NCI-H2196 treated with DMSO at 0.1 percent for 48 hours (cell line): ENCODE measurements at regions not wholly inside any gene's neighbourhood (a gene's known extent, or its start where the extent isn't known, plus 50 kb on each side); places are given as distances from the start of the nearest gene placed in this dataset.
"Not testable (repeated sequence)": the region's sequence is repeated elsewhere in the genome, so short reads cannot be mapped to it uniquely, and the experiment has no call there.

ENCODE experiments used
- DNase-seq: peaks from one replicate; lab custom pipeline; 2025; ENCODE audit not compliant: unreplicated experiment; lab: John Stamatoyannopoulos, UW

DNA sequence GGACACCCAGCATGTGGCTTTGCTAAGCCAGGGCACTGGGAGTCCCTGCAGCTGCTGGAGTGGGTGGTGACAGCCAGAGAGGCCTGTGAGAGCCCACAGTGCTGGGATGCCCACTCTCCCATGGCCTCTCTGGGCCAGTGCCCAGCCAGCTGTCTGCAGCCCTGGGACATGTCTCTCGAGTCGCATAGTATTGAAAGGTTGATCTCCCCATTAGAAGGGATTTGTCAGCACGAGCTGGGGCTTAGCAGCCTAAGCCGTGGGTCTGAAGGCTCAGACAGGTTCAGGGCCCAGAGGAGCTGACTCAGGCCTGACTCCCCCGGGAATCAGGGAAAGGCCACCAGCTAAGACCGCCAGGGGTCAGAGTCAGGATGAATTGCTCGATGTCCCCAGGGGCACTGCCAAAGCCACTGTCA is 53.5 kb downstream of the FOXD2 start:
- DNase-seq: no peak

DNA sequence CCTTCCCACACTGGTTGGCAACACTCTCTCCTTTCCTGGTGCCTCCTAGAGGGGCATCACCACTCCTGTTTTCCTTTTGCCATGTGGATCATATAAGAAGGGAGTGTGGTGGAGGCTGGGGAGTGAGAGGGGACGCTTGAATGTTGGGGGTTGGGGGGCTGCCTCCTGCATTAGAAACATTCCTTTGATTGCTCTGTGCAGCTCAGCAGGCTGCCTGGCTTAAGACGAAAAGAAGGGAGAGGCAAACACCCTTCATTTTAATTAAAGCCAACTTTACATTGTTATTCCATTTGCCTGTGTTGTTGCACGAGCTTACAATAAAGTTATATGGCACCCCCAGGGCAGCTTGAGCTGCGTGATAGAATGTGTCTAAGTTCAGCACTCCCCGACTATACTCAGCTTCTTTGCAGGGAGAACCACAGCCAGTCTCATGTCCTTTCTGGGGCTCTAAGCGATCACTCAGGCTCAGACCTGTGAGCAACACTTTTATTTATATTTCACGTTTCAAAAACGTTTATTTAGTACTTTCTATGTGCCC is 57.4 kb downstream of the FOXD2 start:
- no peak for DNase-seq

DNA sequence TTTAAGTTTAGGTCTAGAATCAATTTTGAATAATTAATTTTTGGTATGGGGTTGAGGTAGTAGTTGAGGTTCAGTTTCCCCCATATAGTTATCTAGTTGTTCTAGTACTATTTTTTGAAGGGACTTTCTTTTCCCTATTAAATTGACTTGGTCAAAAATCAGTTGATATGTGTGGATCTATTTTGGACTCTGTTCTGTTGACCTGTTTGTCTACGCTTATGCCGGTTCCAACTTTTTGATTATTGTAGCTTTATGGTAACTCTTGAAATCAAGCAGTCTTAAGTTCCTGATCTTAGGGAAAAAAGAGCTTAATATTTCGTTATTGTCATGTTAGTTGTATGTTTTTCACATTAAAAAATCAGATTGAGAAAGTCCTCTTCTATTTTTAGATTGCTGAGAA is 60.7 kb downstream of the FOXD2 start:
- DNase-seq: no peak

DNA sequence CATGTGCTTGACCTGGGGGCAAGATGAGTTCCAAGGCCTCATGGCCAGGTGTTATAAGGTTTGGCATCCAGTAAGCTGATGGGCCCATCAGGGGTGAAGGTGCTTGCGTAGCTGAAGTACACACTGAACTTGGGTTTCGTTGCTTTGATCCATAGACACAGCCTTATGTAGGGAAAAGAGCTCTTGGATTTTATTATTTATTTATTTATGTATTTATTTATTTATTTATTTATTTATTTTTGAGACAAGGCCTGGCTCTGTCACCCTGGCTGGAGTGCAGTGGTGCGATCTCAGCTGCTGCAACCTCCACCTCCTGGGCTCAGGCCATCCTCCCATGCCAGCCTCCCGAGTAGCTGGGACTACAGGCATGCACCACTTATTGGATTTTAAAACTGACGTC is 63.2 kb downstream of the FOXD2 start:
- DNase-seq: no peak

DNA sequence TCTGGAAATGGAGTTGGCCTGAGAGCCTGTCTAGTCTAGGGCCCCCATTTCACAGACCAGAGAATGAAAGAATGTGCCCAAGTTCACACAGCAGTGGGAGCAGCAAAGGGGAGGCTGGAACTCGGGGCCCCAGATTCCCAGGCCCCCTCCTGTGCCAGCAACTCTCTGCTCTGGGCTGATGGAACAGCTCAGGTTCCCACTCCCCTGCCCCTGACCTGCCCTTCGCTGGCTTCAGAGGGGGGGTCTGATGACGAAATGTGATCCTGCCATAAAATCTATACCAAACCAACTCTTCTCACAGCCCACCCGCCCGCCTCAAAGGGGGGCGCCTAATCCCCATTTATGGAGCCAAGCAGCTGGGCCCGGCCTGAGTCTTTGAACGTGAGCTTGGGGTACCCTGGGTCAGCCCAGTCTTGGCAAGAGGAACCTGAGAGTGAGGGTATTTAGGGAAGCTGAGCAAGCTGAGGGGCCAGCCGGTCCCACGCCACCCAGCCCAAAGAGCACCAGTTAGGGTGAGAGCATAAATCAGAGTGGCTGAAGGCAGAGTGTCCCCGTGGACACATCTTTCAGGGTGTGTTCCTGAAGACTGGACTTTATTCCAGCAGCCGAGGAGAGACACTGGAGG is 65.0 kb downstream of the FOXD2 start:
- DNase-seq: no peak

DNA sequence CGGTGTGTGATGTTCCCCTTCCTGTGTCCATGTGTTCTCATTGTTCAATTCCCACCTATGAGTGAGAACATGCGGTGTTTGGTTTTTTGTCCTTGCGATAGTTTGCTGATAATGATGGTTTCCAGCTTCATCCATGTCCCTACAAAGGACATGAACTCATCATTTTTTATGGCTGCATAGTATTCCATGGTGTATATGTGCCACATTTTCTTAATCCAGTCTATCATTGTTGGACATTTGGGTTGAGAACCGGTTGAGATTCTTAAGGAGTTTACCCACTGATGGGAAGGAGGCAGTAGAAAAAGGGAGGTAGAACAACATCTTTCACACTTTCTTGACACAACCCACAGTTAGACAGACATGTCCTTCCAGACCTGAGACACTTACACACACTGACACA is 67.0 kb downstream of the FOXD2 start:
- DNase-seq: not testable (repeated sequence)

DNA sequence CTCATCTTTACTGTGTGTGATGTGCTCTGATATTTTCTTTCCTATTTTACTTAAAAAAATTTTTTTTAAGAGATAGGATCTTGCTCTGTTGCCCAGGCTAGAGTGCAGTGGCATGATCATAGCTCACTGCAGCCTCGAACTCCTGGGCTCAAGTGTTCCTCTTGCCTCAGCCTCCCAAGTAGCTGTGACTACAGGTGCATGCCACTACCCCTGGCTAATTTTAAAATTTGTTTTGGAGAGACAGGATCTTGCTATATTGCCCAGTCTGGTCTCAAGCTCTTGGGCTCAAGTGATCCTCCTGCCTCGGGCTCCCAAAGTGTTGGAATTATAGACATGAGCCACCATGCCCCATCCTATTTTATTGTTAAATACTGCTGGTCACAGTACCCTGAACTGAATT is 67.4 kb downstream of the FOXD2 start:
- DNase-seq: no peak

DNA sequence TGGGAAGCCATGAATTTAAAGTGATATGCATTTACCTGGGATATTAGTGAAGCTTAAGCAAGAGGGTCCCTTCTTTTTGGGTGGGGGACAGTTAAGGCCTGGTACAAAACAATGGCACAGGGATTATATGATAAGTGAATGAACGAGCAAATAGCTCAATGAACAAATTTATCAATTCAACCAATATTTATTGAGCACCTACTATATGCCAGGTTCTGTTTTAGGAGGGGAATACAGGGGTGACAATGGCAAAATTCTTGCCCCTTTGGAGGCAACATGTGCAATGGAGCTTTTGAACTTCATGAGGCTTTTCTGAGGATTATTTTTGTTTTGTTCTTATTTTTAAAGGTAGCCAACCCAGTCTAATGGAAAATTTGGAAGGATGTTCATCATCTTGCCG is 68.2 kb downstream of the FOXD2 start:
- no peak for DNase-seq

DNA sequence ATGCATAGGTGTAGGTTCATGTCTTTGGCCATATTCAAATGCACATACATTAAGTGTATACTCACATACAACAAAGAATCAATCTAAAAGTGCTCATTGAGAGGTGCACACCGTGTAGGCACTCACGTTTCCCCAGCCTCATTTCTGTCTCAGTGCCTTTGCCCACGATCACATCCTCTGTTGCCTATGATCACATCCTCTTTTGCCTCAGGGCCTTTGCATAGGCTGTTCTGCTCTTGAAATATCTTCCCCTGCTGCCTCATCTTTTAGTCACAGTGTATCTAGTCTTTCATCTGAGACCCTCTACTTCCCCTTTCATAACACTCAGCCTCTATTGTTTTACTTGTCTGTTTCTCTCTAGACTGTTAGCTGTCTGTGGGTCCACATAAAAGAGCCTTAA is 69.3 kb downstream of the FOXD2 start:
- no peak for DNase-seq

DNA sequence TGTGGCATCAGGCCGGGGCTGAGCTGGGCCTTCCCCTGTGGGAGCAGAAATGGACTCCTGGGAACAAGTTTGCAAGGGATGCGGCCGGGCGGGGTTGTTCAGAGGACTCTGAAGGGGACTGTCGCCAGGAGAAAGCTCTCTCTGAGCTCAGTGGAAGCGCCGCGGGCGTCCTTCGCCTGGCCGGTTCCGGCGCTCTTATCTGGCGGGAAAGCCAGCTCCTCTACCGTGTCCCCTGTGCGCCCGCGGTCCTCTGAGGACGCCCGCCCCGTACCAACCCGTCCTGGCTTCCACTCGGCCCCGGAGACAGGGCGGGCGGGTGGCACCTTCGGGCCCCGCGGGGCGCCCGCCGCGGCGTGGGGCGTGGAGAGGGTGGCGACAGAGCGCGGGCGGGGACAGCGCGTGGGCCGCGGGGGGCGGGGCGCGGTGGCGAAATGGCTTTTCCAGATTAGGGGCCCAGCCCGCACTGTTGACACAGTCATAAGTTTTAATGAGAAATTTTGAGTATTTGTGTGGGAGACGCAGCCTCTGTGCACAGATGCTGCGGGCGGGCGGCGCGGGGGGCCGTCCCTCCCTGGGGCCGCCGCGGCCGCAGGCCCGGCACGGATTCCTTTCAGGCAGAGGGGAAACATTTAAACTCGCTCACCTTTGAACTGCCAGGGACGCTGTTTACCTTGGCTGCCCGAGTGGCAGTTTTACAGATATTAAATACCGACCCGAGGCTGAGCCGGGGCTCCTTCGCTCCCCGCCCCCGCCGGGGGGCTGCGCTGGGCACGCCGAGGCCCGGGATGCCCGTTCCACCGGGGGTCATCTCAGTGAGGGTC is 70.2 kb downstream of the FOXD2 start:
- no peak for DNase-seq

DNA sequence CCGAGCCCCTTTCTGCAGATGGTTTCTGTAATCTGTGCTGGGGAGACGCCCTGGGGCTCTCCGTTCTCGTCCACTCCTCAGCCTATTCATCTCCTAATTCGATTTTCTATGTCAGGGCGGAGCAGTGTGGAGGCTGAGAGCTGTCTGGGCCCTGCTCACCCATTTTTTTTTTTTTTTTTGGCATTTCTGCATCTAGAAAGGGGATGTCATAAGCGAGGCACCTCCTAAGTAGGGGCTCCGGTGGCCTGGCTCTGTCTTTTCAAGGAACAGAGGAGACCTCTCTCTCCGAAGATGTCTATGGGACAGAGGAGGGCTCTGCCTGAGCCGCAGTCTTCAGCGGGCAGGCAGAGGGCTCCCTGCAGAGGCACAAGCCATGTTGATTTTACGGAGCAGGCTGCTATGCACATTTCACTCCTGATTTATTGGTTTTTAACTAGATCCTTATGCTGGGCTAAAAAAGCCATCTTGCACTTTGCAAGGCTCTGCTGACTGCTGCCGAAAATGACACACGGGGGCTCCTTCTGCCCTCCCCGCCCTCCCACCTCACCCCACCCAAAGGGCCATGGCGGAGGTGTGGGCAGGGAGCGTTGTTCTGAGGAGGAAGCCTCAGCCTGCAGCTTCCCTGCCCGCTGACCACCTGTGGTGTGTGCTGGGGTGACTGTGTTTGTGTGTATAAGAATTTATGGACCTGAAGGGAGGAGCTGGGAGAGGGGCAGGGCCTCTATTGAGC is 71.0 kb downstream of the FOXD2 start:
- DNase-seq: no peak

DNA sequence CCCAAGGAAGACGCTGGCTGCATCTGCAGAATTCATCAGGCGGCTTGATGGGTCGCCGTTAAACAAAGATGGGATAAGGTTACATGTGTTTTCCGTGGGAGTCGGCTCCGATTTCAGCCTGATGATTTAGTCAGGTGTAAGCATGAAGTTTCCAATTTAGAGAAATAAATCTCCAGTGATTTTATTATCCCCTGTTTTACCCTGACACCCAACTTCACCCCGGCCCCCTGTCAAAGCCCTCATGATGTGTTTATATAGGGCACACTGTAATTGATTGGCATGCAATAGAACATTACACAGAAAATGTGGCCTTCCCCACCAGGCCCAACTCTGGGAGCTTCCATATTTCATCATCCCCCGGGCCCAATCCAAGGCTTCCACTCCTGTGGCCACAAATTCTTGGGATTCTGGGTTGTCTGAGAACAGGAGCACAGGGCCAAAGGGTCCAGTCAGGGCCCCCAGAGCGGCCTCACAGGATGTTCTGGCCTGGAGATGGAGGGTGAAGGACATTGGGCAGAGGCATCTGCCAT is 72.5 kb downstream of the FOXD2 start:
- no peak for DNase-seq

DNA sequence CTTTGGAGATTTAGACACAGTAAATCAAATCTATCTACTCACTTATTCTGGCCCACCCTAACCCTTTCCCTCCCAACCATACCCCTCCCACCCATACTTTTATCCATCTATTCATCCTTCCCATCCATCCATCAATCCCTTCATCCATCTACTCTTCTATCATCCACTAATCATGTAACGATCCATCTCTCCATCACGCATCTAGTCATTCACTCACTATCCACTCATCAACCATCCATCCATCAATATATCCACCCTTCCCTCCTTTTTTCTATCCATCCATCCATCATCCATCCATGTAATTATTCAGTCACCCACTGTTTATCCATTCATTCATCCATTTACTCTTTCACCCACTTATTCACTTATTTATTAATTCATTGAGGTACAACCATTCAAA is 74.0 kb downstream of the FOXD2 start:
- no peak for DNase-seq

DNA sequence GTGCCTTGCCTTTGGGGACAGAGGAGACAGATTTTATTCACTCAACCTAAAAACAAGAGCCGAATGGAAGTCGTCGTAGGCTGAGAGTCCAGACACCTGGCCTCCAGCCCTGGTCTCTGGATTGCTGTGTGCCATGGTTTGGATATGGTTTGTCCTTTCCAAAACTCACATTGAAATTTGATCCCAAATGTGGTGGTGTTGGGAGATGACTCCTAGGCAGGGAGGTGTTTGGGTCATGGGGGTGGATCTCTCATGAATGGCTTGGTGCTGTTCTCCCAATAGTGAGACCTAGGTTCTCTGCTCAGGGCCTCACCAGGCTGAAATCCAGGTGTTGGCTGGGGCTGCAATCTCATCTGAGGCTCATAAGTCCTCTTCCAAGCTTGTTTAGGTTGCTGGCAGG is 75.5 kb downstream of the FOXD2 start:
- DNase-seq: no peak

DNA sequence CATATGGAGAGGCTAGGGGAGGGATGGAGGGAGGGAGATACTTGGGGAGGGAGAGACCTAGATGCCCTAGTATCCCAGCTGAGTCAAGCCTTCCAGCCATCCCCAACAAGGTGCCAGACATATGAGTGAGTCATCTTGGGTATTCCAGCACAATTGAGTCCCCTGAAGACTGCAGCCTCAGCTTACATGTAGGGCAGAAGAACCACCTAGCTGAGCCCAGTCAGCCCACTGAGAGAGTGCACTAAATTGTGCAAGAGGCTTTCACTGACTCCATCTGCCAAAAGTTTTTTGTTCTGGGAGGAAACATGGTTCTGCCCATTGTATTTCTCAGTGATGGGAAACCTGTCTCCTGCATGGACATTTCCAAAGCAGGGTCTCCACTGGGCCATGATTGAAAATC is 76.4 kb downstream of the FOXD2 start:
- no peak for DNase-seq

DNA sequence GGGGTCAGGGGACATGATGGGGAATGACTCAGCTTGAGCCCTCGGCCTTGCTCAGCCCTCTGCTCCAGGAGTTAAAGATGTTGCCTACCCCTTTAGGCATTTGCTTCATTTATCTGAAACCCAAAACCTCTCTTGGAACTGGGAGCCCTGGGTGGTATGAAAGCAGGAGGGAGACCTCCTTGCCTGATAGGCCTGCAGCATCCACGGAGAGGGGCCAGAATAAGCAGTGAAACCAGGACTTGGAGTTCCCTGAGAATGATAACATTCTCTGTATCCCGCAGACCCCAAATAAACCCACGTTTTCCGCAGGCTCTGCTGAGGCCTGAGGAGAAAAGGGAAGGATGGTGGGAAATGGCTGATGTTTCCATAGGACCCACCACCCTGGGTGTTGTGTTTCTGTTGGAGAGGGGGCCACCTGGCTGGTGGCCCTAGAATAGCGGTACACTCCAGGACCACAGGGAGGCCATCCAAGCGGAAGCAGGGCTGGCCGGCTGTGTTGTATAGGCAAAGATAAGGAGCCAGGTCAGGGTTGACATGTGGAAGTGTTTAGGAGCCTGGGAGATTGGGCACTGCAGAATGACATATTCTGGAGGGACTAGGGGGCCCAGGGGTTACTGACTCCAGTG is 77.4 kb downstream of the FOXD2 start:
- no peak for DNase-seq

DNA sequence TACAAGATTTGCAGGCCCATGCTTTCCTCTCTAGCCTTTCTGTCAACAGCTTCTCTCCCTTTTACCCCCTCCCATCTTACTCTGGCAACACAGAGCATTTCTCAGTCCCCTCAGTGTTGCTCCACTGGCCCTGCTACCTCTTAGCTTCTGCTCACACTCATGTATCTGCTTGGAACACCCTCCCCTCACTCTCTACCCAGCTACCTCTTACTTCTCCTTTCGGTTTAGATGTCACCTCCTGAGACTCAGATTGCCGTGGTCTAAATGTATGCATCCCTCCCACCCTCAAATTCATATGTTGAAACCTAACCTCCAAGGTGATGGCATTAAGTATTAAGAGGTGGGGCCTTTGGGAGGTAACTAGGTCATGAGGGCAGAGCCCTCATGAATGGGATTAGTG is 80.1 kb downstream of the FOXD2 start:
- DNase-seq: no peak

DNA sequence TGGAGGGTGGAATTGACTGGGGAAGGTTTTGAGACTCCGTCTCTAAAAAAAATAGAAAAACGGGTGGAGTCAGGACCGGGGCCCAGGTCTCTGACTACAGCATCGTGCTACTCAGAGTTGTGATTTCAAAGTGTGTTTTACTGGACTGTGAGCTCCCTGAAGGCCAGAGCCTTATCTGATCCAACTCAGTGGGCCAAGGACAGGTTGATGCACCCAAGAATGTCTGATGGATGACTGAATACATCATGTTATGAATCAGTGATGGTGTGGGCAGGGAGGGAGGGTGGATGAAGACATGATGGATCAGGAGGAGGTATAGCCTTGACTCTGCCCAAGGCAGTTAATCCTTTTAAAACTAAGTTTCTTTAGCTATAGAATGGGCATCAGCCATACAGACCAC is 81.6 kb downstream of the FOXD2 start:
- DNase-seq: no peak

DNA sequence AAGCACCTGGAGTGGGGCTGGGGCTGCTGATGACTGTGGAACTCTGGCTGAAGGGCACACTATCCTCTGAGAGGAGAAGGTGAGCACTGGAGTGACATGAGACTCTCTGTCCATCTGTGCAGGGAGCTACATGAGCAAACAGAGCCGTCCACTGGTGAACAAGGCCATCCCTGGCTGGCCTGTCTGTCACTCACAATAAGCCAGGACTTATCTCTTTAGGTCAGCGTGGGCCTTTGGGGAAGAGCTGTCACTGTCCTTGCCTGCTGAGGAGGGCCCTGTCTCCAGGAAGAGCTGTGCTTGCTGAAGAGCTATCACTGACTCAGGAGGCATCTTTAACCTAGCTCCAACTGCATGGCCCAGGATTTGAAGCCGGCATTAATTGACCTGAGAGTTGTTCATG is 82.1 kb downstream of the FOXD2 start:
- DNase-seq: no peak

DNA sequence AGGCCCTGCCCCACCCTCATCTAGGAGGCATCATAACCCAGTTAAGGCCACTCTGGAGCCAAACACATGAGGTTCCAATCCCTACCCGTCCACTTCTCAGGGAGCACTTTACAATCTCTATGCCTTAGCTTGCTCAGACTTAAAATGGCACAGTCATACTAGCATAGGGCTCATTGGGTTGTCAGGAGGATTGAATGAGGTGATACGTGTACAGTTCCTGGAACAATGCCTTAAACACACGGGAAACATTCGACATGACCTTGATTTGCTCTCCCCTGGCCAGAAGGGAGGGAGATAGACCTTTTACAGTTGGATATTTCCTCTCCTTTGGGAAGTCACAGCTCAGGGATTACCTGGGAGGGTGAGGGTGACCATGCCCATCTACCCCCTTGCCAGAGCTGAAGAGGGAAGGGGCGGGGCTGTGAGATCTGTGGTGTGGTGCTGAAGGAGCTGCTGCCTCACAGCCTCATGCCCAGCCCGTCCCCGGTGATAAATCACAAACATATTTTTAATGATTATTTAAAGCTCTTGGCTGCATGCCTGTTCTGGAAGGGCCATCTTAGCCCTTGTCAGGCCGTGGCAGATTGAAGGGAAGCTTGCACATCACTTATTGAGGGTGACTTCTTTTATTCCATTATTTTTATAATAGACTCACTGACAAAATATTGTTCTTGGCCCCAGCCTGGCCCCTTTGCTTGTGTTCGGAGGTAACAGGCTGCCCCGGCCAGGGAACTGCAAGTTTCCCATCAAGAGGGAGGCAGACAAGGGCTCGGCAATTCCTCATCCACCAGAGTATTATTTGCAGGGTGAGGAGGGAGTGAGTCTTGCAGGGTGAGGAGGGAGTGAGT is 83.4 kb downstream of the FOXD2 start:
- no peak for DNase-seq
